Stomach (tissue), 4 donors: ENCODE measurements at regions not wholly inside any gene's neighbourhood (a gene's known extent, or its start where the extent isn't known, plus 50 kb on each side); places are given as distances from the start of the nearest gene placed in this dataset.

Experiments
- CTCF ChIP-seq, 7 experiments: fragments of 450-650 bp in 4 of 7; fragments of 200-600 bp in 3 of 7; sonication (generic) in 3 of 7; IDR thresholded peaks; one replicate each; pipeline ENCODE4 v1.5.1; 2016 to 2019; ENCODE audit warnings: antibody characterized with exemption in 7 of 7, control low read depth in 2 of 7, mild to moderate bottlenecking in 1 of 7
- POLR2A ChIP-seq, 4 donors: fragments of 450-650 bp; IDR thresholded peaks; one replicate each; pipeline ENCODE4 v1.6.1; 2016; ENCODE audit warnings: antibody characterized with exemption in 4 of 4, control low read depth in 2 of 4, mild to moderate bottlenecking in 1 of 4, moderate library complexity in 1 of 4
- POLR2AphosphoS5 ChIP-seq, 3 donors: sonication (generic); formaldehyde crosslinking; IDR thresholded peaks; one replicate each; pipeline ENCODE4 v1.6.1; 2016; ENCODE audit warnings: antibody characterized with exemption in 3 of 3

GRCh38 chr16:54432897-54433229, 146.3 kb upstream of the IRX3 start:
- TF ChIP-seq POLR2AphosphoS5 (IDR thresholded peaks at IDR 0.05) = no peak
- no peak for TF ChIP-seq CTCF (IDR thresholded peaks at IDR 0.05)
- no peak for TF ChIP-seq POLR2A (IDR thresholded peaks at IDR 0.05)
